HG03558 (cell line): ENCODE measurements at regions not wholly inside any gene's neighbourhood (a gene's known extent, or its start where the extent isn't known, plus 50 kb on each side); places are given as distances from the start of the nearest gene placed in this dataset.

Experiments
- ATAC-seq: cut with Tn5 transposase; IDR thresholded peaks from one replicate; pipeline ENCODE4 v1.9.1; 2021; ENCODE audit warnings: moderate number of reproducible peaks; ENCODE audit not compliant: unreplicated experiment; ENCODE audit errors: extremely low read depth

GRCh38 chr10:46227571-46227935, 59.2 kb upstream of the ANTXRL start:
- no peak for ATAC-seq

DNA sequence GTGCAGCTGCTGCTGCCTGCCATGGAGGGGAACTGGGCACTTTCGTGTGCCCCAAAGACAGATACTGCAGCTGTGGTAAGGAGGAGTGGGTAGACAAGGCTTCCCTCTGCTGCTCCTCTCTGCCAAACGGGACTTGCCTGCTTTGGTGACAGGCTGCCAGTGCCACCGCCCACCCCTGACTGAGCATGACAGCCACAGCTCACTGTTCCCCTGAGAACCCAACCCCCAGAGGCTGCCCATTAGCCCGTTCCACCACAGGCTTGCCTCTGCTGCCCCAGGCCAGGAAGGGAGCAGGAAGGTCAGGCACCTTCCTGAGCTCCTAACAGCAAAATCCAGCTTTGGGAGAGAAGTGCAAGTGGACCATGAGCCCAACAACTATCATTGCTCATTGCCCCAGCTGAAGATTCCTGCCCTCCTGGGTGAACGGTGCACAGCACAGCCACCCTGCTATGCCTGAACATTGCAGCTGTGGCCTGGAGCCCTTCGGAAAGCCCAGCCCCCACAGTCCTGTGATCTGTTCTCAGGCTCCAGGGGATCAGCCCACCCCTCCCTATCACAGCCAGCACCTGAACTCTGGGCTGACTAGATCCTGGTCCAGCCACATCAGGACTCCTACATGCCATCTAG, 58.7 kb upstream of the ANTXRL start:
- no peak for ATAC-seq

DNA sequence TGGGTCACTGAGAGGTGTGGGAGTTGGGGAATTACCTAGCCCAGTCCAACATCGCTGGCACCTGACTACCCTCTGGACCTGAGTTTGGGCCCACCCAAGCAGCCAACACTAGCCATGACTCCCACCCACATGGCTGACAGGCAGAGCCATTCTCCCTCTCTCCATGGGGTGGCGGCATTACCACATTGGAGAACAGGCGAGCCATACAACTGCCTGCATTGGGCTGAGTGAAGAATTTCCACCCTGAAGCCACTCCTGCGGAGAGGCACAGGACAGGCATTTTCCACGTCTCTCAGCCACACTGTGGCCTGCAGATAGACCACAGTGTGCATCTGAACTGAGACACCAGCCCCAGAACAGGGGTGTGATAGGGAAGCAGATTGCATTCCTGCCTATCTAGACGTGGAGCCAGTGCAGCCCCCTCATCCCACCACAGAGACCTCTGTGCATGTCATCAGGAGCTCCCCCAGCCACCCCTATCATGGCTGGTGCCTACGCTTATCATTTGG, 58.2 kb upstream of the ANTXRL start:
- no peak for ATAC-seq

DNA sequence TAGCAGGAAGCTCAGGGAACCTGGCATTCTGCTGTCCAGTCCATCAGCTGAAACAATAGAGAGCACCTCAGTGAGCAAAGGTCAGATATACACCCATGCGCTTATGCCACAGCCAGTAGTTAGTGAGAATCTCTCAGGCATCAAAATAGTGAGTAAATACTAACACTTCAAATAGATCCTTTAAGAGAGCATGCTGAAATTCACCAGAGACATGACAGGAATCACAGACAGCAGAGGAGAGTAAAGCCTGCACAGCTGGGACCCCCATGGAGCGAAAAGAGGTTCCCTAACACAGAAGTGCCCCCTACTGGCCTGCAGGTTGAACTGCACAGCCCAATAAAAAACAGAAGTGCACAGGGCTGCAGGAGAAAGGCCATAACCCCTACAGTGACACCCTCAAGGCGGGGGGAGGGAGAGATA, 57.6 kb upstream of the ANTXRL start:
- ATAC-seq: no peak

- ATAC-seq: no peak
These were observed 56.2 kb upstream of the ANTXRL start for GRCh38 chr10:46230615-46231014.

DNA sequence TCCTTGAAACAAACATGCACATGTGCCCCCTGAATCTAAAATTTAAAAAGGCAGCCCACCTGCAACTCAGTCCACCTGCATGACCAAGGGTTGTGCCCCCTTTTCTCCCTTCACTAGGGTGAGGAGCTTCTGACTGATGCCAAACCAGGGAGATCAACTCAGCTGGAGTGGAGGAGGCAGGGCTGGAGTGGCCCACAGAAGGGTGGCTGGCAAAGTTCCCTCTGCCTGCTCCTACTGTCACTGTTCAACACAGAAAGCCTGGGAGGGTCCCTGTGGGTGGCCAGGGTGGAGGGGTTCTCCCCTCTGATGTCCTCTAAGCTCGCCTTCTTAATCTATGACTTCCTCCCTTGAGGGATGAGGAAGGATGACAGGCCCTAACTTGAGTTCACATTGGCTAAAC, 55.7 kb upstream of the ANTXRL start:
- ATAC-seq: no peak

- no peak for ATAC-seq
These were observed 54.7 kb upstream of the ANTXRL start for GRCh38 chr10:46232084-46232483.

DNA sequence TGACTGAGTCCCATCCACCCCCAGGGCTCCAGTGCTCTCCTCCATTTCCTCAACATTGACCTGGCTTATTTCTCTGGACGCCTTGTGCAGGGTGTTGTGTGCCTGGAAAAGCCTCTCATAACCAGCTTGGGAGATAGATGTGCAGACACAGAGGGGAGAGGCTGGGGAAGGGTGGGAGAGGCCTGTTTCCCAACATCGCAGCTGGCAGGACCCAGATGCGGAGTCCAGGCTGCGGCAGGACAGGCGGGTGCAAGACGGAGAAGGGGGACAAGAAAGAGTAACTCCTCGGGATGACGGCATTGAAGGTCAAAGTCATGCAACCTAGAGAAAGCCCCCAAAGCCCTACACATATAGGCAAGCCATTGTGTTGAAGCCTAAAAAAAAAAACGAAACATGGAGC, 54.1 kb upstream of the ANTXRL start:
- no peak for ATAC-seq

DNA sequence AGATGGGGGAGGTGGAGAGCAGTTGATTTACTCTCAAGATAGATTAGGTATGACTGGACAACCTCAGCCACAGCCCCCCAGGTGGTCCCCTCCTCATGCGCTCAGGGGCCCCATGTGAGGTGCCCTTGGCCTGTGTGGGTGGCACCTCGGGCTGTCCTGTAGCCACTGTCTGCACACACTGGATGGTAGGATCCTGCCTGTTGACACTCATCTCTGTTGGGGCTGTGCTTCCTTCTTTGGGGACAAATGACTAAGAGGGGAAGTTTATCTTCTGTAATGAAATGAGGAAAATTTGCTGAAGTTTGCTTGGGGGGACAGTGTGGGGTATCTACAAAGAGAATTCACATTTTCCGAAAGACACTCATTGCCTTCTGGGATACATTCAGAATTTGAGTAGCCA, 53.6 kb upstream of the ANTXRL start:
- no peak for ATAC-seq

GRCh38 chr10:46234026-46234425, 52.8 kb upstream of the ANTXRL start:
- no peak for ATAC-seq

DNA sequence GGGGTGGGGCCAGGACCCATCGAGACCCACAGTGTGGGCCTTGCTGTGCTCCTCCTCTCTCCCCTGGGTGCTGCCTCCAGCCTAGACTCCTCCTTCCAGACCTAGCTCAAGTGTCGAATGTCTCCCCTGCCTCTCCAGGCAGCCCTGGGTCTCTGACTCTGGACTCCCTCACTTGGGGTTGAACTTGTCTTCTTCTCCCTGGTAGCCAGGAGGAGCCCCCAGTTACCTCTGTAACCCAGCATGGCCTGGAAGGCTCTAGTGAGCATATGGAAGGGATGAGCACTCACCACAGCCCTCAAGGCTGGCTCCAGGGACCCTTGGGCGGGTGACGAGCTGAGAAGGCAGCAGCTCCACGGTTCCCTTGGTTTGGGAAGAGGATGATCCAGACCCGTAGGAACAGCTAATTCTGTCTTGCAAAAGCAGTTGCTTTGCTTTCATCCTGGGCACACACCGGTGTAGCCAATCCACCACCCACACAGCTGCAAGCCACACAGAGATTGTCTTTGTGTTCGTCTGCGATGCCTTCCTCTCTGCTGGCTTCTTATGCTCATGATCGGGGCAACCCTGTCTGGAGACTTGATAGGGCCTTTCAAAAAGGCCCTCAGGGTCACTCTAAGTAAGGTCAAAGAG, 52.3 kb upstream of the ANTXRL start:
- ATAC-seq: no peak

DNA sequence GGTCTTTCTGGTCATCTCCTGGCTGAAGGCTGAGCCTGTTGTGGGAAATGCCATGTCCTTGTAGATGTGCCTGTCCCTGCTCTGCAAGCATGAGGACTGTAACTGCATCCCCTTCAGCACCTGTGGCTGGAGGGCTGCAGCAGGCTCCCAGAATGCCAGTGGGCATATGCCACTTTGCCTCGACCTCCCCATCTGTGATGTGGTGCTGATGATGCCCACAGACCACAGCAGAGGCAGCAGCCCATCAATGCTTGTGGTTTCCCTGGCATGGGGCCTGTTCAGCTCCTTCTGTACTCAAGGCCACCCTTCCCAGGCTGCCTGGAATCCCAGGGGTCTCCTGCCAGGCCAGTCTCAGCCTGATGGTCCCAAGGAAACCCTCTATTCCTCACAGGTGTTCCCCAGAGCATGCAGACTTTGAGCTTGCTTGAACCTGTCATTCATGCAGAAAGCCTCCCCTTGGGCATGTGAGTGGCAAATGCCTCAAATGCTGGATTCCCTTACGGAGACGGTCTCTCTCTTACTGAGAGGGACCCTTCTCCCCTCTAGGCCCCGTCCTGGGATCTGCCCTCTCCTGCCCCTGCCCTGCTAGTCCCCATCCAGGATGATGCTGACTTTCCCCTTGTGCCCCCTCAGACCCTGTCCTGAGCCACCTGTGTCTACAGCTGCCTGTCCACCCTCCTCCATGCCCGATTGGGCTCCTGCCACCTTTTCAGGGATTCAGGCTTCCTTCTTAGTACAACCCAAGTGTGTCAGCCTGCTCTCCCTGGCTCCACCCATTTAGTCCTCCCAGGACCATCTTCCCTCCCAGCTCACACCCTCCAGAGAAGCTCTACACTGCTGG, 50.9 kb upstream of the ANTXRL start:
- ATAC-seq: no peak

DNA sequence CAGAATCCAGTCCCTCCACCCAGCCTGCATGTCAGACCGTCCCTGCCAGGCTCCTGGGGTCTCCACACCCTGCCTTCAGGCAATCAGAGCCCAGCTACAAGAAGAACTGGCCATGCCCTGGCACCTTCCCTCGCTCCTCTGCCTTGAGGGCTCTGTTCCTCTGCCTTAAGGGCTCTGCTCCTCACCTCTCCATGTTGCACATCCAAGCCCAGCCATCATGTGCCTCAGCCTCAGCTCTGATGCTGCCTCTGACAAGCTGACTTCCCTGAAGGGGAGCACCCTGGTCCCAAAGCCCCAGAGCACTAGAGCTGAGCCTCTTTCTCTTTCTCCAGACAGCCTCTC, 50.3 kb upstream of the ANTXRL start:
- no peak for ATAC-seq

DNA sequence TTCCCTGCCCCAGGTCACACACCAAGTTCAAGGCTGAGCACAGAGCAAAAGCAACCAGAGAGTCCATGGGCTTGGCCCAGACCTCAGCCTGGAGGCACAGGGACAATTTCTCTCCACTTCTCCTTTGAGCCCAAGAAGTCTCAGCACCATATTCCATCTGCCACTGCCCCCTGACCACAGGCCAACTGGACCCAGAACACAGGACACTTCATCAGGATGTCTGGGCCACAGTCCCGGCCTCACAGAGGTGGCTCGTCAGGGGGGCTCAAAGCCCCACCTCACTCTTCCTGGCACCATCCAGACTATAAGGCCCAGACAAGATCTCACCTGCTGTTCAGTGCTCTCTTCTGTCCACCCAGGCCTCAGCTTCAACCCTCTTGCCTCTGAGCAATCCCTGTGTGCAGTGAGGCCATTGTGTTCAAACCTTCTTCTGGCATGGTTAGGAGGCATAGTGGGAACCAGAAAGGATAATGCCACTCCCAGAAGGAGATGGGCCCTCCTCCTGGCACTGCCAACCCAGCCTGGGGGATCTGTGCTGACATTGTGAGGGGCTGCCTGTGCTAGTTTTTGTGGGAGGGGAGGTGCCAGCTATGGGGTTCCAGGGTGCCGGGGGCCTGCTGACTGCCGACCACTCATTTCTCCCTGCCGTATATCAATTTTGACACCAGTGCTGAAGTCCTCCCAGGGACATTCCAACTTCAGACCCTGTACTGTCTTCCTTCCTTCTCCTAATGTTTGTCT, 49.7 kb upstream of the ANTXRL start:
- no peak for ATAC-seq
